ENCODE measurements at regions not wholly inside any gene's neighbourhood (a gene's known extent, or its start where the extent isn't known, plus 50 kb on each side); places are given as distances from the start of the nearest gene placed in this dataset.
"Not testable (repeated sequence)": the region's sequence is repeated elsewhere in the genome, so short reads cannot be mapped to it uniquely, and the experiment has no call there.

DNA sequence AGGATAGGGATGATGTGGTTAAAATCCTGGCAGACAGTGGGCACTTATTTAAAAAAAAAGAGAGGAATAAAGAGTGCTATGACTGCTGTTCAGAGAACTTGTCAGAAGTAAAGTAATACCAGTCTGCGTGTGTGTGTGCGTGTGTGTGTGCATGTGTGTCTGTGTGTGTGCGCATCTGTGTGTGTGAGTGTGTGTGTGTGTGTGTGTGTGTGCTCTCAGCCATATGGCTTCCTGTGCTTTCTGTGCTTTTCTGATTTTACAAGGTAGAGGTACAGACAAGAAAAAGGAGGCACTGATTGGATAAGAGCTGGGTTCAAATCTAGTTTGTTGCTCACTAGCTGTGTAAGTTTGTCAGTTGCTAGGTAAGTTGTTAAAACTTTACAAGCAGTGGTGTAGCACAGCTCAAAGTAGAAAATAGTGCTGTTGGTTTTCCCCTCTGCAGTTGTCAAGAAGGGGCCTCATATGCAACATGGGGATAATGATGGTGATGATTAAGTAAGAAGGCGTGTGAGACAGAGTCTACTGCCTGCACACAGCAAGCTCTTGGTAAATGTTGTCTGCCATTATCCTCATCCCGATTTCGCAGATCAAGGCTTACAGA is 155.3 kb upstream of the ZNF217 start:
- no peak for DNase-seq (ENCODE audit: low read depth)

DNA sequence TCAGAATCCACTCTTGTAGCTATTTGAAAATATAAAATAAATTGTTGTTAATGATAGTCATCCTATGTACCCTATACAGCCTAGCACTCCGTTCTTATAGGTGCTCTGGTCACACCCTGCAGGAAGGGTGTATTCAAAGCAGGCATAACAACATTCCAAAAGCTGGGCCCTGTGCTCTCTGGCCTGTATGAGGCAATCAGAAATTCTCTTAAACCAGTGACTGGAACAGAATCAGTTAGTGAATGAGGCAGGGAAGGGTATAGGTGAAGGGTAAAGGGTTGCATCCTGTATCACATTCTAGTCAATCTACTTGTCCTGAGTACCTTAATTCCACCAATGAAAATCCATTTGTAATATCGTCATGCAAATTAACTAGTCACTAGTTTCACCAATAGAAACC is 154.5 kb upstream of the ZNF217 start:
- no peak for DNase-seq (ENCODE audit: low read depth)

DNA sequence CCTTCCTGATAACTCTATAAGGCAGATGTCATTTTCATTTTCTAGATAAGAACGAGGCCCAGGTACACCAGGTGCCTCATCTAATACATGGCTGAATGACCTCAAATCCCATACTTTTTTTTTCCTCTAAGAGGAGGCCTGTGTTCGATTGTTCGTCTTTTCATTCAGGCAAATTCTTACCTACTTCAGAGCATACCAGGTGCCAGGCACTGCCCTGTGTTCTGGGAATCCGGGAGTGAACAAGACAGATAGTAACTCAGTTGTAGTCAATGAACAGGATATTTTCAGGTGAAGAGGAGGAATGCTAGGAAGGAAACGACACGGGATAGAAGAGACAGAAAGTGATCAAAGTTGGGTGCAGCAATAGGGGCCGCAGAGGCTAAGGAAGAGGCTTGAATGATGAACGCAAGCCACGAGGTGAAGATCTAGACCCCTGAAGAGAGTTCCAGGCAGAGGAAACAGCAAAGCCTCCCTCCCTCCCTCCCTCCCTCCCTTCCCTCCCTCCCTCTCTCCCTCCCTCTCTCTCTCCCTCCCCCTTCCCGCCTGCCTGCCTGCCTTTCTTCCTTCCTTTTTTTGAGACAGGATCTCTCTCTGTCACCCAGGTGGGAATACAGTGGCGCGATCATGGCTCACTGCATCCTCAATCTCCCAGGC is 150.1 kb upstream of the ZNF217 start:
- DNase-seq (ENCODE audit: low read depth): no peak

DNA sequence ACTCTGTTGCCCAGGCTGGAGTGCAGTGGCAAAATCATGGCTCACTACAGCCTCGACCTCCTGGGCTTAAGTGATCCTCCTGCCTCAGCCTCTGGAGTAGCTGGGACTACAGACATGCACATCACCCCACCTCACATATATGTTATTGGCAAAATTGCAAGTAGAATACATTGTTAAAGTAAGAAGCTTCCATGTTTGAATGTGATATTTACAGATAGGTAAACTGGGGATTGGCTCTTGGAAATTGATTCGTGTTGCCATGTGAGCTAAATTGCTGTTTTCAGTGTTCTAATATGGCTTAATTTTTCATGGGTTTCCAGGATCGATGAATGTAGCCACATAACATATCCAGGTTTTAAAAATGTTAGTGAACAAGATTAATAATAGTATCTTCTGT is 149.0 kb upstream of the ZNF217 start:
- DNase-seq (ENCODE audit: low read depth): no peak

DNA sequence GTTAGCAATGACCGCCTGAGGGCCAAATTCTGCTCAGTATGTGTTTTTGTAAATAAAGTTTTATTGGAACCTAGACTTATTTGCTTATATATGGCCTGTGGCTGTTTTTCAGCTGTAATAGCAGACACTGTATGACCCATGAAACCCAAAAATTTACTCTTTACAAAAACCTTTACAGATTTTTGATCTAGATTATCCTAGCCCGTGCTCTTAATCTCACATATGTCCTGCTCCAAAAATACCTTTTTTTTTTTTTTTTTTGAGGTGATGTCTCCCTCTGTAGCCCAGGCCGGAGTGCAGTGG is 148.0 kb upstream of the ZNF217 start:
- DNase-seq (ENCODE audit: low read depth): no peak

DNA sequence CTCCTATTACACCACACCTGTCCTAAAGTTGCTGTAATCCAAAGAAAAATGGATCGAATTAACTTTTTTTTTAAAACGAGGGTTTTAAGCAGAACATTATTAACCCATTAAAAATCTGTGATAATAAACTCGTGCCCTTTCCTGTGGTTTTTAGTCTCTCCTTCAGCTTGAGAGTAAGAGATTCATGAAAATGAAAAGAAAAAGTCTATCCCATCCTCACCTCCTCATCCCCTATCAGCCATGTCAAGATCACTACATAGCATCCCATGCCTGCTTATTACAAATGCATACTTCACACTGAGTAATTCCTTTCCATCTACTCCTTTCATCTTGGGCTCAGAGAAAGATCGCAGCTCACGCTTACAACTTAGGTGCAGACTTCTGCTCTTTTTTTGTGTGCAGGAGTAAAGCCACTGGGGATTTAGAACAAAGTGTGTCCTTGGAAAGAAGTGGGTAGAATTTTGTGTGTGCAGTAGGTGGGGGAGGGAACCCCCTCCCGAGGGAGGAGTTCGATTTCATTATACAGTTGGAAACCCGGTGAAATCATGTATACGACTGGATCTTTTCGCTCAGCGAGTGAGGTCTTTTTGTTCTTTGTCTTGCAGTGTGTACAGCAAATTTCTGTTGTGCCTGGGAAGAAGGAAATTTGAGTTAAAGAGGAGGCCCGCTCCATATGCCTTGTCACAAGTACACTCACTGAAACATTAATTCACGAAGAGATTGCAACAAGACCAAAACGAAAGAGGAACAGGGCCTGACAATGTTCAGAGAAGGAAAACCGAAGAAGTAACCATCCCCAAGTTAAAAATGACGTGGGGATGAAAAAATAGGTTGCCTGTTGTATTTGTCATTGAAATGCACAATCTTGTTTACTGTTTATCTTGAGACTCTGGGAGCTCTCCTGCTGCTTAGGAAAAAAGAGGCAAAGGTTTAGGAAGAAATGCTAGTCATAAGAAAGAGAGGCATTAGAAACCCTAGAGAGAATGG is 146.5 kb upstream of the ZNF217 start:
- DNase-seq (ENCODE audit: low read depth): no peak

DNA sequence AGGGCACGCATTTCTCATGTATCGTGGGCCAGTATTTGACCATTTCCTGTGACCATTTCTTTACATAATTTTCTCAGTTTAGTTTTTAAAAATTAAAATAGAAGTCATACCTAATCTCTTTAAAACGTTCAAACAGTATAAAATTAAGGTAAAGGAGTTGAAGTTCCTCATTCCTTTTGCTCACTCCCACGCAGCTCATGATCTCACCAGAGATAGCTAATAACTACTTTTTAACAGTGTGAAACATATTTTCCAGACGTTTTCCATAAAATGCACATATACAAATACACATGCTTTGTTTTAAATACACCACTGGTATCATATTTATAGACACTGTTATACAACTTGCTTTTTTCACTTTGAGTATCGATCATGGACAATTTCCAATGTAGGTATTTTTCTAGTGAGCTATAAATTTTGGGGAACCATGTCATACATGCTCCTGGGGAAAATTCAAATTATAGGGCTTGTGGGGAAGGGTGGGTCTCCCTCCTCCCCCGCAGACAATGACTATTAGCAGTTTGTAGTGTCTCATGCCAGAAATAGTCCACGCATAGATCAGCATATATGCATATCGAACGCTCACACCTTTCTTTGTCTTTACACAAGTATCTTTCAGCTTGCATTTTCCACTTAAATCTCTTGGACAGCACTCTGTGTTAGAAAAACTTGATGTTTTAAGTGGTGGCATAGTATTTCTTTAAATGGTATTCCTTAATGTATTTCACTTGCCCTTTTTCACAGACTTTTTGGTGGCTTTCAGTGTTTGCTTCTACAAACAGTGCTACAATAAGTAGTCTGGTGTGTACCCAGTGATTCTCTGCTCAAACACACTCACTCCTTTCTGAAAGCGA is 145.5 kb upstream of the ZNF217 start:
- DNase-seq (ENCODE audit: low read depth): no peak

DNA sequence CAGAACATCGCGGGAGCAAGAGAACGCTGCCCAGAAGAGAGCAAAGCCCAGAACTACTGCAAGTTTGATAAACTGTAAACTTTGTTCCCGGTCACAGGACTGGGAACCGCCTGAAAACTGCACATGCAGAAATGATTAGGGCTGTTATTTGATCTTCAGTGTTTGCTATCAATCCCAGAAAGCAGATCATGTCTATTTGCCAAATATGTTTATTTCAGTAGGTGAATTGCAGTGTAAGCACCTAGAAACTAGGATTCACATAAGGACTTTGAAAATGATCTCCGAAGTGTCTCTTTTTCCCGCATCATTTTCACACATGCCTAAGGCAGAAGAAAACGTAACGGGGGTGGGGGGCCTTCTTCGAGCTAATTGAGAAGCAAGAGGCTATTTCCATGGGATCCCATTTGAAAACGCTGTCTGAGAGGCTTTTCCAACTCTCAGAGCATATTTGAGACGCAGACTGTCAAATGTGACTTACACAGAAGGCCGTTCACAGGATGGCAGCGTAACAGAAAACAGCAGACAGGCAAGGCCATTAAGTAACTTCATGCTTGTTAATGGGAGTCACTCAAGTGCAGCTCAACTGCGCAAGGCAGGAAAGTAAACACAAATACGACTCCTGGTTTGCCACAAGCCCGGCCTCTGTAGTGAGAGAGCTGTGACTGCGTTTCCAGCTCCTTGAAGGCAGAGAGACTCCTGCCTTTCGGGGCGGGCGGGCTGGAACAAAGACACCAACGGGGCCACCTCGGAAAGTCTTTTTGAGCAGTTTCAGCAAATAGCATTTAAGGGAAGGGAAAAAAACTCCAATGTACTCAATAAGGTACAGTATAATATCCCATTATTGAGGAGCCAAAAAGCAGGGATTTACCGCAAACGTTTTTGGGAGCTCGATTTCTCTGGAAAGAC is 144.7 kb upstream of the ZNF217 start:
- no peak for DNase-seq (ENCODE audit: low read depth)

DNA sequence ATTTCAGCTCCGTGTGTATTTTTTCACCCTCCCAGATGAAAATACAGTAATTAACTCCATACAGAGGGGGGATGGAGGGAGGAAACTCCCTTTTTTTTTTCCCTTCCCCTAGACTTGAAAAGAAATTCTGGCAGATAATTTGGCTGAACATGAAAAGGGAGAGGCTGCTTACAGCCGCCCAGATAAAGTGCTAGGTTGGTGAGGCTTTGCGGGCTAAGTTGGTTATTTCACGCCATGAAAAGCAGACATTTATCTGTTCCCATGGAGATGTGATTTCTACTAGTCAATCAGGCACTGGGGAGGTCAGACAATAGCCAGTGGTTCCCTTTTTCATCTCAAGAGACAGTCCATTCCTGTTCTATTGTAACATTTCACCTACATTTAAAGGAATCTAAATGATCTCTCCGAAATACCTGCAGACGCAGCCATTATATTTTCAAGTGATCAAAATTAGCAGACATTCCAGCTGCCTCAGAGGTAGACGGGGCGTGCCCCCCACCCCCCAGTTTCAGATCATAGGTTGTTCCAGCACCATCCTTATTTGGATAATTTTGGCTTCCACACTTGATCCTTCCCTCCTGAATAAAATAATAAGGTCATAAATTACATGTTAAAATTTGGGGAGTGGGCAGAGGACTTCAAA is 143.9 kb upstream of the ZNF217 start:
- DNase-seq (ENCODE audit: low read depth): no peak

DNA sequence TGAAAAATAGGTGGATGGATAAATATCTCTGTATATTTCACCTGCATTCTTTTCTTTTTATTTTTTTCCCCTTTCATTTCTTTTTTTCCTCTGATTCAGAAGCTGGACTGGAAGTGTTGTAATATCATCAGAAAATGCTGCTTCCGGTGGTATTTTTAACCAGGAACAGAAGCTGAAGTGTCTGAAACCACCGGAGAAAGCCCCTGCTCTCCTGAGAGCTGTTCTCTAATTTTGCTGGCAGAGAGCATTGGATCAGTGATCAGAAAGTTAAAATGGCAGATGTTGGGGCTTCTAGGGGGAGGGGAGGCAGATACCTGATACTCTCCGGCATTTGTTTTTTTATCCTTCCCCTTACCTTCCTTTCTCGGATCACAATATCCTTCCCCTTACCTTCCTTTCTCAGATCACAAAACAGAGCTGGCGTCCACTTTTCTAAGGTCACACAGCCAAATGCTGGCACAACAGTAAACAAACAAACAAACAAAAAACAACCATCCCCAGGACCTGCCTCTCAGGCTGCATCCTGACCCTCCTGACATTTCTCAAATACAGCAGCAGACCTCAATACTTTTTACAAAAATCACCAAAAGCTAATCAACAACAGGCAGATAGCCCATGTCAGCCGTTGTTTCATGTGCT is 143.2 kb upstream of the ZNF217 start:
- DNase-seq (ENCODE audit: low read depth): no peak

DNA sequence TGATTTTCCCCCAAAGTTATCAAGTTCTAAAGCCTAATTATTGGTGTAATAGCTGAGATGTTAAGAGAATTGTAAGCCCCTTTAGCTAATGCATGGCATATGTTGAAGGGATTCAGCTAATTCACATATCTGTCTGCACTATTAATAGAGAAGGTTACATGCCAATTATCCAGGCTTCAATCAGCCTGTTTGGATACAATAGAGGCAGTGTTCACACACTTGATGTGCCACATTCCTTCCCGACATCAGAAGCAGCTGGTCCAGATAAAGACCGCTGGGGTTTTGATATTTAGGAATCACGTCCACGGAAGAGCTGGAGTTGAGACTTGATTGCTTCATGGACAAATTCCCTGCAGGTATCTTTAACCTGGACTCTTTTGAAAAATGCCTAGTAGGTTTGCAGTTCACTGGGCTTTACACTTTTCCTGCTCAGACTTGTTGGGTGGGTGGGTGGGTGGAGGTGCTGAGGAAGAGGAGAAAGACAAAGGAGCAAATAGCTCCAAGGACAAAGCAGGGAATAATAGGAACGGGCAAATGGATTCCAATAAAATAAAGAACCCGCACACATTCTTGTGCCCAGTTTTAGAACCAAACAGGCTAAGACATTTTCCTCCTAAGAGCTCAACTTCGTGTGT is 142.6 kb upstream of the ZNF217 start:
- DNase-seq (ENCODE audit: low read depth): no peak

DNA sequence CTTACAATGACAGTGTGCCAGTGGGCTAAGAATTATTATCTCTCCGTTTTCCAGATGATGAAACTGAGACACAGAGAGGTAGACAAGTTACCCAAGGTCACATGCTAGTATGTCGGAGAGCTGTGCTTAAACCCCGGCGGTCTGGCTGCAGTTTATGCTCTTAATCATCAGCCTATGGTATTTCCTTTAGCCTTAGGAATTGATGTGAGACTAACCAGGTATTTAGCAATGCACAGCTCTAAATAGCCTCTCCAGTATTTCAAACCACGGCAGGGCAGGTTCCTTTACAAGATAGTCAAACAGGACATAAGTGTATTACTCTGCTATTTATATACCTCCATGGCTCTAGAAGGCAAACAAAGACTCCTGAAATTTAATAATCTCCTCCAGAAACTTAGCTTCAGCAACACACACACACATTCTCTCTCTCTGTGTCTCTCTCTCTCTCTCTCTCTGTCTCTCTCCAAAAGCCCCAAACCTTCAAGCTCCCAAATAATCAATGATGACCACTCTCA is 142.0 kb upstream of the ZNF217 start:
- no peak for DNase-seq (ENCODE audit: low read depth)

DNA sequence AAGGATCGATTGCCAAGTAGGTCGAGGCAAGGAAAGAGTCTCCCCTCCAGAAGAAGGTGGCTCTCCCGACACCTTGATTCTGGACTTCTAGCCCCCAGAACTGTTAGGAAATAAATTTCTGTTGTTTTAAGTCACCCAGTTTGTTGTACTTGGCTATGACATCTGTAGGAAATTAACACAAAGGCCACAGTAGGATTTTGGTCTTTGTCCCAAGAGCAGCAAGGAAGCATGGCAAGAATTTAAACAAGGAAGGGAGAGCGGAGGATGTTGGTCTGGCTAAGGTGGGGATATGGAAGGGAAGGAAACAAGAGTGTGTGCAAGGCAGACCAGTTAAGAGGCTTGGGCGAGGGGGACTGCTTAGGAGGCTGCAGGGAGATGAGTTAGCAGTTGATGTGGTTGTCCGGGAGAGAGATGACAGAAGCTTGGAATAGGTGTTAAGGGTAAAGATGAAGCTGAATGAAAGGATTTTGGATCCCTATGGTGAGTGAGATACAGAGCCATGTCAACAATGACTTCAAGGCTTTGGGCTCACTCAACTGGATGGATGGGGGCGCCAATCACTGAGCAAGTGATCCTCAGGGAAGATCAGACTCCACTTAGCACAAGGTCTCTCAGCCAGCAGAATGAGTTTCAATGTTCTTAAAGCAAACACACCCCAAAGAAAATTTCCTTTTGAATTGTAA is 140.5 kb upstream of the ZNF217 start:
- DNase-seq (ENCODE audit: low read depth): no peak

DNA sequence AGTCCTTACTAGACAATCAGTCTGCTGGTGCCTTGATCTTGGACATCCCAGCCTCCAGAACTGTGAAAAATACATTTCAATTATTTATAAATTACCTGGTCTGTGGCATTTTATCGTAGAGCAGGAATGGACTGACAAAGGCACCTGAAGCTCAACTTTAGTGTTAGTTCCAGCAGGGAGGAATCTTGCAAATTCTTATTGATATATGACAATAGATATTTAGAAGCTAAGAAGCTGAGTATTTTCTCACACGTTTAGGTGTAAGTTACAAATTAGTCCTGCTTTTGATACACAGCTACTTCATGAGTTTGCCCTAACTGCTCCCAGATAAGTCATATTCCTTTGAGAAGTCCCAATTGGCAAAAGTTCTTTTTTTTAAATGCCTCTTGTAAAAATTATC is 138.0 kb upstream of the ZNF217 start:
- no peak for DNase-seq (ENCODE audit: low read depth)

DNA sequence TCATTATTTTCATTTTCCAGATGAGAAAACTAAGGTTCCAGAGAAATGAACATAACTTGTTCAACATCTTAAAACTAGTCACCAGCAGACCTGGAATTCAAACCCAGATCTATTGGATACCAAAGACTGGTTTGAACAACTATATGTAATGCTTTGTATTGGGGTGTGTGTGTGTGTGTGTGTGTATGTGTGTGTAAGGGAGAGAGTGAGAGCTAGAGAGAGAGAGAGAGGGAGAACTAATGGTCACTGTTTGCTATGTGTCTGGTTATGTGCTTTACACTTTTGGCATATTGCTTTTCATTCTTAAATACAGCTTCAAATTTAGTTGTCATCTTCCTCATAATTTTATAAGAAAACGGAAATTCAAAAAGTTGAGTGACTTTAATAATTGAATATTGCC is 134.7 kb upstream of the ZNF217 start:
- DNase-seq (ENCODE audit: low read depth): no peak

DNA sequence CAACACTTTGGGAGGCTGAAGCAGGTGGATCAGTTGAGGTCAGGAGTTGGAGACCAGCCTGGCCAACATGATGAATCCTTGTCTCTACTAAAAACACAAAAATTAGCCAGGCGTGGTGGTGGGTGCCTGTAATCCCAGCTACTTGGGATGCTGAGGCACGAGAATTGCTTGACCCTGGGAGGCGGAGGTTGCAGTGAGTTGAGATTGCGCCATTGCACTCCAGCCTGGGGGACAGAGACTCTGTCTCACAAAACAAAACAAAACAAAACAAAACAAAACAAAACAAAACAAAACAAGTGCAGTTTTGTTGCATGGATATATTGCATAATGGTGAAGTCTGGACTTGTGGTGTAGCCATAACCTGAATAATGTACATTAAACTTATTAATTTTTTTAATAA is 133.6 kb upstream of the ZNF217 start:
- not testable (repeated sequence) for DNase-seq (ENCODE audit: low read depth)

DNA sequence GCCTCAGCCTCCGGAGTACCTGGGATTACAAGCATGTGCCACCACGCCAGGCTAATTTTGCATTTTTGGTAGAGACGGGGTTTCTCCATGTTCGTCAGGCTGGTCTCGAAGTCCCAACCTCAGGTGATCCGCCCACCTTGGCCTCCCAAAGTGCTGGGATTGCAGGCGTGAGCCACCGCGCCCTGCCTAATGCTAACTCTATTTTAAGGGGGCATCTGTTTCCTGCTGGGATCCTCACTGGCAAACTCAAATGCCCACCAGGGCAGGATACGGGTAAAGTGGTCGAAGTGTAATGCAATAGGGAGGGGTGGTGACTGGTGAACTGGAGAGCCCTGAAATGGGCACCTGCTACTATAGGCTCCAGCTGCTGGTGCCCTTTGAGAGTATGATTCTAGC is 131.9 kb upstream of the ZNF217 start:
- DNase-seq (ENCODE audit: low read depth): no peak

DNA sequence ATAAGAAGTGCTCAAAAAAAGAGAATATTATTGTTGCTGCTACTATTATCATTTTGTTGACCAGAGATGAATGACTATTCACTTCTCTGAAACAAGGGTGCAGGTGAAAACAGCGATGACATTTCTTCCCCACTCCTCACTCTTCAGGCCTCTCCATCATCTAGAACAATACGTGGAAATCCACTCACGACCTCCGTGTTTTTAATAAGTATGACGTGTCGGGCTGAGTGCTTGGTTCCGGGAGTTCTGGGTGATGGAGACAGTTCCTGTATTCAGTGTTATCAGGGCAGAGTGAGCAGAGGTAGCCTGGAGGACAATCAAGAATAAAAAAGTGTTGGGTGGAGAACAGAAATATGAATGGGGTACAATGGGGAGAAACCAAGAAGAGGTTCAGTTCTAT is 130.0 kb upstream of the ZNF217 start:
- DNase-seq (ENCODE audit: low read depth): no peak

DNA sequence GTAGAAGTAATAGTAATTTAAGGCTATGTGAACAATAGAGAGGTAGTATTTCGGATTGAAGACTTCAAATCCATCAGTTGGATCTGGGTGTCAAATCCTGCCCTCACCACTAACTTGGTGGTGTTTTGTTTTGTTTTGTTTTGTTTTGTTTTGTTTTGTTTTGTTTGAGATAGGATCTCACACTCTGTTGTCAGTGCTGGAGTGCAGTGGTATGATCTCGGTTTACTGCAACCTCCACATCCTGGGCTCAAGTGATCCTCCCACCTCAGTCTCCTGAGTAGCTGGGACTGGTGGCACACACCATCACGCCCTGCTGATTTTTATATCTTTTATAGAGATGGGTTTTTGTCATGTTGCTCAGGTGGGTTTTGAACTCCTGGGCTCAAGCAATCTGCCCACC is 129.4 kb upstream of the ZNF217 start:
- no peak for DNase-seq (ENCODE audit: low read depth)
